ENCODE measurements at regions not wholly inside any gene's neighbourhood (a gene's known extent, or its start where the extent isn't known, plus 50 kb on each side); places are given as distances from the start of the nearest gene placed in this dataset.

DNA sequence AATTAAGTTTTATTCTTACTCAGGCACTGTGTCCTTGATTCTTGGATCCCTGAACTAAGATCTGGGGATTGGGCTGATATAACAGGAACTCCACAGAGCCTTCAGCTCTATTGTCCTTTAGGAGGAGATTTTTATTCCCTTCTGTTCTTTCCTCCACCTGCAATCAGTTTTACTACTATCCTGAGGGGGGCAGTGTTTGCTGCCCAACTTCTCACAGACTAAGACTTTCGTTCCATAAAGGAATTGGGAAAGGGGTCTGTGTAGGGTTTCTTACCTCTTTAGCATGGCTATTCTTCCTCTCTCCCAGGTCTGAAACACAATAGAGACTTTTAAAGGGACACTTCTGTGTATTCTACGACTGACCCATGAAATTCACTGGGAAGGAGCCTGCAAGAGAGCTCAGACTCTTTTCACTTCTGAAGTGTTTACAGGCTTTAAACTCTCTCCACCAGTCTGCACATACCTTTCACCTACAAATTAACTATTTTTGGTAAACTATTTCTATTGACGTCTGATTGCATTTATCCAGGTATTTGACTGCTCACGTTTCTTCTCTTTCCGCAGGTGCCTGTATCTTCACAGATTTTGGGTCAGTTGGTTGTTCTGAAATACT lies 103.3 kb upstream of the DEPDC1 start:
- TF ChIP-seq, protein P1, sequence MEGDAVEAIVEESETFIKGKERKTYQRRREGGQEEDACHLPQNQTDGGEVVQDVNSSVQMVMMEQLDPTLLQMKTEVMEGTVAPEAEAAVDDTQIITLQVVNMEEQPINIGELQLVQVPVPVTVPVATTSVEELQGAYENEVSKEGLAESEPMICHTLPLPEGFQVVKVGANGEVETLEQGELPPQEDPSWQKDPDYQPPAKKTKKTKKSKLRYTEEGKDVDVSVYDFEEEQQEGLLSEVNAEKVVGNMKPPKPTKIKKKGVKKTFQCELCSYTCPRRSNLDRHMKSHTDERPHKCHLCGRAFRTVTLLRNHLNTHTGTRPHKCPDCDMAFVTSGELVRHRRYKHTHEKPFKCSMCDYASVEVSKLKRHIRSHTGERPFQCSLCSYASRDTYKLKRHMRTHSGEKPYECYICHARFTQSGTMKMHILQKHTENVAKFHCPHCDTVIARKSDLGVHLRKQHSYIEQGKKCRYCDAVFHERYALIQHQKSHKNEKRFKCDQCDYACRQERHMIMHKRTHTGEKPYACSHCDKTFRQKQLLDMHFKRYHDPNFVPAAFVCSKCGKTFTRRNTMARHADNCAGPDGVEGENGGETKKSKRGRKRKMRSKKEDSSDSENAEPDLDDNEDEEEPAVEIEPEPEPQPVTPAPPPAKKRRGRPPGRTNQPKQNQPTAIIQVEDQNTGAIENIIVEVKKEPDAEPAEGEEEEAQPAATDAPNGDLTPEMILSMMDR (IDR thresholded peaks at IDR 0.05; ENCODE audit: low read depth, low read length) = peak; percentile 71
- no peak overlapping the region for H3K4me3 ChIP-seq (ENCODE audit: low read depth, low read length)

DNA sequence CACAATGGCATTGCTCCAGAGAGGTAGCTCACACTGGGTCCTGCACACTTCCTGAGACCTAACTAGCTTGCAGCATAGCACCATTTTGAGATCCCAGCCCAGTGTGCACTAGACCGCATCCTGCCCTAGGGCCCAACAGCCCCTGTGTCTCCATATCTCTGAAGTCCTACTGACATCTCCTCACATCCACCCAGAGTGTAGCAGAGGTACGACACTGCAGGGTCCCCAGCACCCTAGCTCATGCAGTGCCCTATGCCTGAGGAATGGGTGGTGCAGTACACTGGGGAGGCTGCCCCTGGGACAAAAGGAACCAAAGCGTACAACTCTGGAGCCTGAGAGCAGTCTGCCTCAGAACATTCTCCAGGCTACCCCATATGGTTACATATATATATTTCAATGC lies 111.4 kb upstream of the DEPDC1 start:
- TF ChIP-seq, protein P1 (IDR thresholded peaks at IDR 0.05; ENCODE audit: low read depth, low read length) = no peak
- ChIA-PET POLR2A (no interaction called here), CTCF (no interaction called here)
- H3K27me3 ChIP-seq (ENCODE audit: control insufficient read depth, insufficient read depth, low read length) = no peaks in the 10 kb centered on the region
- no peak overlapping the region for H3K27ac ChIP-seq (ENCODE audit: low read depth, low read length)
- DNase-seq (ENCODE audit: low read depth, low spot score) = no peak
- no peaks in the 10 kb centered on the region for H3K9me3 ChIP-seq (ENCODE audit: control insufficient read depth, insufficient read depth, low read length)
- no peak overlapping the region for H3K4me3 ChIP-seq (ENCODE audit: low read depth, low read length)

More for the DNA sequence above, 103.3 kb upstream of the DEPDC1 start:
- Histone ChIP-seq H3K27ac (ENCODE audit: low read depth, low read length) (no peak overlapping the region), H3K9me3 (ENCODE audit: control insufficient read depth, insufficient read depth, low read length) (no peaks in the 10 kb centered on the region), H3K27me3 (ENCODE audit: control insufficient read depth, insufficient read depth, low read length) (no peaks in the 10 kb centered on the region)
- DNase-seq (ENCODE audit: low read depth, low spot score) = no peak
- CTCF ChIA-PET = interaction anchor here (0.6 to 2.0 kb wide), 13 partner anchors 9 to 1139 kb away, joined by 3 to 10 read pairs (median 3); no protein-coding TSS in a partner anchor
- POLR2A ChIA-PET = no interaction called here

DNA sequence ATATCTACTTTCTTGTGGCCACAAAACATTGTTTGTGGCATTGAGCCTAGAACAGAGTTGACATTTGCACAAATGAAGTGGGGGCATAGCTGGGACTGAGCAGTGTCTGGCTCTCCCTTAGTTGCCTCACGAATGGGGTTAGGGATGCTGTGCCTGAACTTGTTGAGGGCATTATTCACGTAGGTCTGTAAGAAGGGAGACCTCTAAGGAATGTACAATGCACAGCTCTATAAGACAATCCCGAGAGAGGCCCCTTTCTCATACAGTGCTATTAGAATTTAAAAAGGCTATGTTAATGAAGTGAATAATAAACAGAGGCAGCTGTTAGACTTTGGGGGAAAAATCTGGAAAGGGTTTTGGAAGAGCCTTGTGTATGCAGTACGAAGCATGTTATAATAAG lies 118.4 kb upstream of the DEPDC1 start:
- Histone ChIP-seq H3K27ac (ENCODE audit: low read depth, low read length) (no peak overlapping the region), H3K4me3 (ENCODE audit: low read depth, low read length) (no peak overlapping the region), H3K27me3 (ENCODE audit: control insufficient read depth, insufficient read depth, low read length) (no peaks in the 10 kb centered on the region), H3K9me3 (ENCODE audit: control insufficient read depth, insufficient read depth, low read length) (peaks cover 3% of the 10 kb centered on the region; the same call in 1 of the 2 replicates)
- no peak for DNase-seq (ENCODE audit: low read depth, low spot score)
- TF ChIP-seq, protein P1 (IDR thresholded peaks at IDR 0.05; ENCODE audit: low read depth, low read length) = no peak
- ChIA-PET CTCF (no interaction called here), POLR2A (no interaction called here)

DNA sequence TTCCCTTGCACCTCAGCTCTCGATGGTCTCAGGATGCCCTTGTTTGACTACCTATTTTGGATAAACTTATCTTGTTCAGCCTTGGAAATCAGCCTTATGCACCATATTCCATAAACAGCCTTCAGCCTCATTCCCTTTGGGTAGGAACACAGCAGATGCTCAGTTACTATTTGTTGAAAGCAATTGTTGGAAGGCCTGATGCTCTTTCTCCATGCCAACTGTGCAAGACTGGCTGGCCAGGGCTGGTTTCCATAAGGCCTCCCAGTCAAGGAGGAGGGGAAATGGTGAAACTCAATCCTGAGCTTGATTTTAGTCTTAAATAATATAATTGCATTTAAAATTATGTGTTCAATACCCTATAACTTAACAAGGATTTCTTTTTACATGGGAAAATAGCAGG lies 121.1 kb upstream of the DEPDC1 start:
- CTCF ChIA-PET = interaction anchor here (0.8 kb wide), 1 partner anchor 18 kb away, joined by 3 read pairs; no protein-coding TSS in a partner anchor
- no peak for DNase-seq (ENCODE audit: low read depth, low spot score)
- H3K4me3 ChIP-seq (ENCODE audit: low read depth, low read length) = no peak overlapping the region
- H3K27me3 ChIP-seq (ENCODE audit: control insufficient read depth, insufficient read depth, low read length) = no peaks in the 10 kb centered on the region
- peaks cover 8% of the 10 kb centered on the region; the same call in 1 of the 2 replicates for H3K9me3 ChIP-seq (ENCODE audit: control insufficient read depth, insufficient read depth, low read length)
- H3K27ac ChIP-seq (ENCODE audit: low read depth, low read length) = no peak overlapping the region
- TF ChIP-seq, protein P1 (IDR thresholded peaks at IDR 0.05; ENCODE audit: low read depth, low read length) = no peak
- POLR2A ChIA-PET = no interaction called here

DNA sequence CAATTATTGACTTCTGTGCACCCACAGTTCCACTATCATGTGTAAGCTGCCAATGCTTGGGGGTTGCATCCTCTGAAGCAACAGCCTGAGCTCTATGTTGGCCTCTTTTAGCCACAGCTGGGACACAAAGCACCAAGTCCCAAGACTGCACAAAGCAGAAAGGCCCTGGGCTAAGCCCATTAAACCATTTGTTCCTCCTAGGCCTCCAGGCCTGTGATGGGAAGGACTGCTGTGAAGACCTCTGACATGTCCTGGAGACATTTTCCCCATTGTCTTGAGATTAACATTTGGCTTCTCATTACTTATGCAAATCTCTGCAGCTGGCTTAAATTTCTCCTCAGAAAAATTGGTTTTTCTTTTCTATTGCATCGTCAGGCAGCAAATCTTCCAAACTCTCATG lies 123.7 kb upstream of the DEPDC1 start:
- Histone ChIP-seq H3K9me3 (ENCODE audit: control insufficient read depth, insufficient read depth, low read length) (peaks cover 8% of the 10 kb centered on the region; the same call in 1 of the 2 replicates), H3K27ac (ENCODE audit: low read depth, low read length) (no peak overlapping the region), H3K4me3 (ENCODE audit: low read depth, low read length) (no peak overlapping the region), H3K27me3 (ENCODE audit: control insufficient read depth, insufficient read depth, low read length) (no peaks in the 10 kb centered on the region)
- DNase-seq (ENCODE audit: low read depth, low spot score) = no peak
- TF ChIP-seq, protein P1 (IDR thresholded peaks at IDR 0.05; ENCODE audit: low read depth, low read length) = no peak
- ChIA-PET POLR2A (no interaction called here), CTCF (no interaction called here)
